HTR-8/SVneo (cell line): ENCODE measurements at regions not wholly inside any gene's neighbourhood (a gene's known extent, or its start where the extent isn't known, plus 50 kb on each side); places are given as distances from the start of the nearest gene placed in this dataset.
"Not testable (repeated sequence)": the region's sequence is repeated elsewhere in the genome, so short reads cannot be mapped to it uniquely, and the experiment has no call there.

Source experiments
- DNase-seq: peaks from one replicate; pipeline ENCODE4 v3.0.0; 2011; ENCODE audit warnings: low spot score, mixed read lengths; ENCODE audit not compliant: insufficient read length
- FAIRE-seq: peaks from 2 replicates; lab custom pipeline; 2011; peaks lifted over from hg19 to GRCh38; lab: Jason Lieb, UNC

DNA sequence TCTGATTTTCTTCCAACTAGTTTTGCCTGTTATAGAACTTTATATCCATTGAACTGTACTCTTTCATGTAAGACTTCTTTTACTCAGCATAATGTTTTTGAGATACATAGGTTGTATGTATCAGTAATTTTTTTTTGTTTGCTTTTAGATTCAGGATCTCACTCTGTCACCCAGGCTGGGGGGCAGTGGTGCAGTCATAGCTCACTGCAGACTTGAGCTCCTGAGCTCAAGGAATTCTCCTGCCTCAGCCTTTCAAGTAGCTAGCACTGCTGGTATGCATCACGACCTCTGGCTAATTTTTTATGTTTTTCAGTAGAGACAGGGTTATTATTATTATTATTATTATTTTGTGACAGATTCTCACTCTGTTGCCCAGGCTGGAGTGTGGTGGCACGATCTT is 65.0 kb upstream of the DDHD1 start:
- DNase-seq: no peak
- no peak for FAIRE-seq

DNA sequence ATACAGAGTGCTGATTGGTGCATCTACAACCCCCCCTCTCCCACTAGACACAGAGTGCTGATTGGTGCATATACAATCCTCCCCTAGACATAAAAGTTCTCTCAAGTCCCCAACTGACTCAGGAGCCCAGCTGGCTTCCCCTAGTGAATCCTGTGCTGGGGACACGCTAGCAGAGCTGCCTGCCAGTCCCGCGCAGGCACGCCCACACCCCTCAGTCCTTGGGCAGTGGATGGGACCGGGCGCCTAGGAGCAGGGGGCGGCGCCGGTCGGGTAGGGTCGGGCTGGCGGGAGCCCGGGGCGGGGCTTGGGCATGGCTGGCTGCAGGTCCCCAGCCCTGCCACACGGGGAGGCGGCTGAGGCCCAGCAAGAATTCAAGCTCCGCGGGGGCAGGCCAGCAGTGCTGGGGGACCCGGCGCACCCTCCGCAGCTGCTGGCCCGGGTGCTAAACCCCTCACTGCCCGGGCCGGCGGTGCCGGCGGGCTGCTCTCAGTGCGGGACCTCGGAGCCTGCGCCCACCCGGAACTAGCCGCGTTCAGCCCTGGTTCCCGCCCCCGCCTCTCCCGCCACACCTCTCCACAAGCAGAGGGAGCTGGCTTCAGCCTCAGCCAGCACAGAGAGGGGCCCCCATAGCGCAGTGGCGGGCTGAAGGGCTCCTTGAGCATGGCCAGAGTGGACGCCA is 64.3 kb upstream of the DDHD1 start:
- peak; percentile 98 for FAIRE-seq

DNA sequence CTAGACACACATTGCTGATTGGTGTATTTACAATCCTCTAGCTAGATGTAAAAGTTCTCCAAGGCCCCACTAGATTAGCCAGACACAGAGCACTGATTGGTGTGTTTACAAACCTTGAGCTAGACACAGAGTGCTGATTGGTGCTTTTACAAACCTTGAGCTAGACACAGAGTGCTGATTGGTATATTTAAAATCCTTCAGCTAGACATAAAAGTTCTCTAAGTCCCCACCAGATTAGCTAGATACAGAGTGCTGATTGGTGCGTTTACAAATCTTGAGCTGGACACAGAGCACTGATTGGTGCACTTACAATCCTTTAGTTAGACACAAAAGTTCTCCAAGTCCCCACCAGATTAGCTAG is 63.8 kb upstream of the DDHD1 start:
- not testable (repeated sequence) for FAIRE-seq, DNase-seq

More for the DNA sequence above, 64.3 kb upstream of the DDHD1 start:
- peak; percentile 79 for DNase-seq

- not testable (repeated sequence) for DNase-seq, FAIRE-seq
These were observed 63.4 kb upstream of the DDHD1 start for GRCh38 chr14:53216478-53216877.

DNA sequence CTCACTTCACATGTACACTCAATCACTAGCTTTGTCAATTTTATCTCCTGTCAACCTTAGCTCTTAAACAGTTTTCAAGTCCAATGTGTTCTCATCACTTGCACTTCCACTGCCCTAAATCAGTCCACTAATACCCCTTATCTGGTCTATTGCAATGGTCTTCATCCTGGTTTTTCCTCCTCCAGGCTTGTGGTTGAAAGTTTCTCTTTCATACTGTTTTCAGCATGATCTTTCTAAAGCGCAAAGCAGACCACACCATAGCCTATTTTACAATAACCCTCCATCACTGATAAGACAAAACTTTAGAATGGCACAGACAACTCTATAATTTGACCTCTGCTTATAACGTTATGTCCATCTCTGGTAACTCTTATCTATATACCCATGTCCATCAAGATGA is 62.0 kb upstream of the DDHD1 start:
- DNase-seq: no peak
- no peak for FAIRE-seq

DNA sequence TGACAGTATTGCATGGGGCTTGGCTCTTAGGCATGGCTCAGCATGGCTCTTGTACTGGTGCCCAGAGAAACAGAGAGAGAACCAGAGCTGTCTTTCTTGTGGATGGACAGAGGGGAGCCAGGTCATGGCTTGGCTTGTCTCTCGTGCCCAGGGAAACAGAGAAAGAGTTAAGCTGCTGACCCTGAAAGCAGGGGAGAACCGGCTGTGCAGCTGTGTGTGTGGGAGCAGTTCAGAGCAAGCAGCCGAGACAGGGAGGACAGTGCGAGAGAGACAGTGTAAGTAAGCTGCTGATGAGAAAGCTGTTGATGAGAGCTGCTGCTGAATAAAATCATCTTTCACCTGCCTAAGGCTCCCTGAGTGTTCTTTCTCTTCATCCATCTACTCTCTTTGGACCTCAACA is 61.3 kb upstream of the DDHD1 start:
- FAIRE-seq (no peak), DNase-seq (no peak)

GRCh38 chr14:53213761-53214160 is 60.6 kb upstream of the DDHD1 start:
- peak; percentile 23 for FAIRE-seq
- DNase-seq: no peak

- FAIRE-seq (no peak), DNase-seq (no peak)
These were observed 56.2 kb upstream of the DDHD1 start for GRCh38 chr14:53209370-53209769.
